Mesodermal cell (in vitro differentiated cells): ENCODE measurements at regions not wholly inside any gene's neighbourhood (a gene's known extent, or its start where the extent isn't known, plus 50 kb on each side); places are given as distances from the start of the nearest gene placed in this dataset.

Experiments used
- H3K27ac ChIP-seq: 2 replicates; pipeline ENCODE4 v1.7.0; 2013; ENCODE audit warnings: mild to moderate bottlenecking, low read depth, low read length, moderate library complexity; ENCODE audit not compliant: severe bottlenecking
- H3K36me3 ChIP-seq: 2 replicates; pipeline ENCODE4 v1.7.1; 2013; ENCODE audit warnings: mild to moderate bottlenecking, low read length, moderate library complexity; ENCODE audit not compliant: control insufficient read depth, insufficient read depth
- H3K4me1 ChIP-seq: one replicate; pipeline ENCODE4 v1.7.1; 2013; ENCODE audit warnings: mild to moderate bottlenecking, low read length; ENCODE audit not compliant: insufficient read depth, control insufficient read depth, poor library complexity, severe bottlenecking
- H3K4me3 ChIP-seq: 2 replicates; pipeline ENCODE4 v1.7.0; 2013; ENCODE audit warnings: low read length, control low read depth, mild to moderate bottlenecking; ENCODE audit not compliant: insufficient read depth, poor library complexity, severe bottlenecking; ENCODE audit errors: extremely low read depth
- H3K9me3 ChIP-seq: 2 replicates; pipeline ENCODE4 v1.7.1; 2013; ENCODE audit warnings: mild to moderate bottlenecking, low read length, moderate library complexity; ENCODE audit not compliant: control insufficient read depth
- WGBS, 2 experiments: methylation state at CpG; one replicate each; pipeline ENCODE4 v1.1.5; 2013; ENCODE audit warnings: missing lambda C conversion rate in 2 of 2; ENCODE audit not compliant: insufficient coverage in 2 of 2; 5-methylcytosine and 5-hydroxymethylcytosine counted together

DNA sequence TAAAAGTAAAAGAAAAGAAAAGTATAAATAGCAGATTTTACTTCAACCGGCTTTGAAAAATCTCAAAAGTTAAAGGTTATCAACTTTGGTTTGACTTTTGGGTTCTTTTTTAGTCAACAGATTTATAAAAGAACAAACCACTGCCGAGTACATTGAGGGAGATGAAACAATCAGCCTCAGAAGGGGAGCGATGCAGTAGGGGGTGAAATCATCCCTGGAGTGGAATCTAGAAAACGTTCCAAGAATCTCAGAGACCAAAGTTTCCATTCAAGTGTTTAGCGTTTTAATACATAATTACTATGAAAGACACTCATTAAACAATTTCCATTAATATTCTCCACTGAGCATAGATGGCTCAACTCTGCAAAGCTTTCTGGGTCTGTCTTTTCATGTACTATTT lies 745.5 kb downstream of the NR2F2 start:
- no peaks in the 10 kb centered on the region for H3K9me3 ChIP-seq
- WGBS, 2 experiments, result 82 to 88% methylated on average over 2 to 3 of the region's 5 CpGs

GRCh38 chr15:97077975-97078374 lies 747.5 kb downstream of the NR2F2 start:
- Histone ChIP-seq H3K27ac (no peak overlapping the region), H3K4me1 (peaks cover 10% of the 10 kb centered on the region), H3K4me3 (no peak overlapping the region), H3K36me3 (no peaks in the 10 kb centered on the region), H3K9me3 (no peaks in the 10 kb centered on the region)
- WGBS, 2 experiments, result 100% methylated on average over 1 of the region's 2 CpGs; no CpG with 5 or more reads in 1 of the 2 experiments

More for the DNA sequence above, 745.5 kb downstream of the NR2F2 start:
- no peaks in the 10 kb centered on the region for H3K36me3 ChIP-seq
- H3K27ac ChIP-seq, result no peak overlapping the region
- no peak overlapping the region for H3K4me3 ChIP-seq
- peaks cover 7% of the 10 kb centered on the region for H3K4me1 ChIP-seq

GRCh38 chr15:97078591-97078990 lies 748.1 kb downstream of the NR2F2 start:
- H3K4me1 ChIP-seq, result peaks cover 7% of the 10 kb centered on the region
- 83 to 86% methylated on average over 4 of the region's 6 CpGs for WGBS, 2 experiments
- H3K9me3 ChIP-seq, result no peaks in the 10 kb centered on the region

GRCh38 chr15:97081666-97082226 lies 751.2 kb downstream of the NR2F2 start:
- peaks cover 16% of the 10 kb centered on the region for H3K4me1 ChIP-seq
- no peaks in the 10 kb centered on the region for H3K9me3 ChIP-seq
- no peak overlapping the region for H3K4me3 ChIP-seq
- H3K27ac ChIP-seq, result no peak overlapping the region
- WGBS, 2 experiments, result 95 to 96% methylated on average over 5 to 6 of the region's 6 CpGs
- no peaks in the 10 kb centered on the region for H3K36me3 ChIP-seq

More at GRCh38 chr15:97078591-97078990, 748.1 kb downstream of the NR2F2 start:
- Histone ChIP-seq H3K27ac (no peak overlapping the region), H3K4me3 (no peak overlapping the region), H3K36me3 (no peaks in the 10 kb centered on the region)

DNA sequence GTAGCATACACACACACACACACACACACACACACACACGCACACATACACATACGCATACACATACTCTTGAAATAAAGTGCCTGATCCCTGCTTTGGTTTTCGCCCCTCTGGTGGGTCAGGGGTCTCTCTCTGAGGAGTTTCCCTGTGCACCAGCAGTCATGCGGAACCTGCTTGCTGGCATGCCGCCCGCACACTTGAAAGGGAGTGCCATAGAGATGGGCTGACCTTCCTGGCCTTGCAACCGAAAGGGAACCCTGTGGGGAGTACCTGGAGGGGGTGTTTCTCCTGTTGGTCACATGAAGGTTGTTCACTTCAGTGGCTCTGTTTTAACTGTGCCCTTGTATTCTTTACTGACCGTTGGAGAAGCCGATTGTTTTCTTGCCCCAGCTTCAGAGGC lies 752.3 kb downstream of the NR2F2 start:
- H3K4me3 ChIP-seq, result no peak overlapping the region
- no peaks in the 10 kb centered on the region for H3K9me3 ChIP-seq
- no peaks in the 10 kb centered on the region for H3K36me3 ChIP-seq
- 71% methylated on average over 6 of the region's 9 CpGs; no CpG with 5 or more reads in 1 of the 2 experiments for WGBS, 2 experiments
- H3K27ac ChIP-seq, result no peak overlapping the region
- H3K4me1 ChIP-seq, result peaks cover 16% of the 10 kb centered on the region

GRCh38 chr15:97084650-97085049 lies 754.1 kb downstream of the NR2F2 start:
- 76 to 100% methylated on average over 1 to 2 of the region's 2 CpGs for WGBS, 2 experiments
- H3K27ac ChIP-seq, result no peak overlapping the region
- peaks cover 17% of the 10 kb centered on the region for H3K4me1 ChIP-seq
- H3K36me3 ChIP-seq, result no peaks in the 10 kb centered on the region
- no peaks in the 10 kb centered on the region for H3K9me3 ChIP-seq
- no peak overlapping the region for H3K4me3 ChIP-seq

- Histone ChIP-seq H3K9me3 (no peaks in the 10 kb centered on the region), H3K4me1 (peaks cover 21% of the 10 kb centered on the region), H3K27ac (no peak overlapping the region), H3K36me3 (no peaks in the 10 kb centered on the region), H3K4me3 (no peak overlapping the region)
- WGBS, 2 experiments, result 83 to 90% methylated on average over 8 to 11 of the region's 13 CpGs
Measured at GRCh38 chr15:97085731-97086130, 755.2 kb downstream of the NR2F2 start.

DNA sequence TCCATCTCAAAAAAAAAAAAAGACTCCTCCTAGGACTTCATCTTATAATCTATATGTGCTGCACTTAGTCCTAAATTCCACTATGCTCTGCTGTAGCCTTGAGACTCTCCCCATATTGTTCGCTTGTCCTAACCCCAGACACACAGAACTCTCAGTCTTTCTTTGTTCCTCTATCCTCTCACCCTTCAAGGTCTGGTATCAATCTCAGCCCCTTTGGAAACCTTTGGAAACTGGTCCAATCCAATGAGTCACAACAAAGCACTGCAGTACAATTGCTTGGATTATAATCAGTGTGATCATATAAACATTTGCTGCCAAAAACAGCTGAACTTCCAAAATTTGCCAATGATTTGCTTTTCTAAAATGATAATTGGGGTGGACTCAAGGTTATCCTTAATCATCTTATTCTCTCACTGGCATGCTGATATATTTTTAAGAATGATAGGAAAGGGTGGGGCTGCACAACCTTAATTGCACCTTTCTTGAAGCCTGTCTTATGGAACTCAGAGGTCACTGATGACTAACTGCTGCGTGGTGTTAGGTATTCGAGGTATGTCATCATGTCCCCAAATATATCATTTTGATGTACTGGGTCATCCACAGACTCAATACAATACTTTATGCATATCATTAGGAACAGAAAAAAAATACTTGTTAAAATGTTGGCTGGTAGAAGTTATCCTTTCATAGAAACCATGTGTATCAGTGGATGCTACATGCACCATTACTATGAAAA lies 756.7 kb downstream of the NR2F2 start:
- WGBS, 2 experiments, result 88 to 100% methylated on average over 1 of the region's 3 CpGs
- H3K9me3 ChIP-seq, result no peaks in the 10 kb centered on the region
- no peak overlapping the region for H3K4me3 ChIP-seq
- H3K4me1 ChIP-seq, result peaks cover 14% of the 10 kb centered on the region
- no peaks in the 10 kb centered on the region for H3K36me3 ChIP-seq
- H3K27ac ChIP-seq, result no peak overlapping the region

GRCh38 chr15:97091093-97091492 lies 760.6 kb downstream of the NR2F2 start:
- peaks cover 4% of the 10 kb centered on the region for H3K4me1 ChIP-seq
- H3K36me3 ChIP-seq, result no peaks in the 10 kb centered on the region
- no peak overlapping the region for H3K4me3 ChIP-seq
- WGBS, 2 experiments, result no CpG with 5 or more reads among the region's 1 CpG
- no peaks in the 10 kb centered on the region for H3K9me3 ChIP-seq
- H3K27ac ChIP-seq, result no peak overlapping the region

GRCh38 chr15:97092656-97093055 lies 762.2 kb downstream of the NR2F2 start:
- H3K27ac ChIP-seq, result no peak overlapping the region
- H3K4me1 ChIP-seq, result peaks cover 4% of the 10 kb centered on the region
- H3K36me3 ChIP-seq, result no peaks in the 10 kb centered on the region
- WGBS, 2 experiments, result no CpG with 5 or more reads among the region's 2 CpGs
- H3K4me3 ChIP-seq, result no peak overlapping the region
- H3K9me3 ChIP-seq, result no peaks in the 10 kb centered on the region

- H3K36me3 ChIP-seq, result no peaks in the 10 kb centered on the region
- WGBS, 2 experiments, result 50% methylated on average over 2 of the region's 2 CpGs; no CpG with 5 or more reads in 1 of the 2 experiments
- no peak overlapping the region for H3K4me3 ChIP-seq
- no peak overlapping the region for H3K27ac ChIP-seq
- no peaks in the 10 kb centered on the region for H3K4me1 ChIP-seq
- H3K9me3 ChIP-seq, result no peaks in the 10 kb centered on the region
Measured at GRCh38 chr15:97096303-97096835, 765.9 kb downstream of the NR2F2 start.
